ENCODE measurements at regions not wholly inside any gene's neighbourhood (a gene's known extent, or its start where the extent isn't known, plus 50 kb on each side); places are given as distances from the start of the nearest gene placed in this dataset.
"Not testable (repeated sequence)": the region's sequence is repeated elsewhere in the genome, so short reads cannot be mapped to it uniquely, and the experiment has no call there.

GRCh38 chr3:3998140-3998922 lies 199.1 kb downstream of the LRRN1 start:
- no peak overlapping the region for H3K4me3 ChIP-seq (replicated peaks; ENCODE audit: low read depth, low read length)
- DNase-seq (ENCODE audit: extremely low read depth, low read depth), result no peak
- peak; percentile 13 for TF ChIP-seq CTCF (IDR thresholded peaks at IDR 0.05; ENCODE audit: low read depth, low read length, missing control alignments)

- H3K4me3 ChIP-seq (replicated peaks; ENCODE audit: low read depth, low read length); DNase-seq (ENCODE audit: extremely low read depth, low read depth): not testable (repeated sequence)
These were observed 200.1 kb downstream of the LRRN1 start for GRCh38 chr3:3999340-3999739.

- no peak for DNase-seq (ENCODE audit: extremely low read depth, low read depth)
- no peak for TF ChIP-seq CTCF (IDR thresholded peaks at IDR 0.05; ENCODE audit: low read depth, low read length, missing control alignments)
- H3K4me3 ChIP-seq (replicated peaks; ENCODE audit: low read depth, low read length), result no peak overlapping the region
These were observed 202.7 kb downstream of the LRRN1 start for GRCh38 chr3:4001976-4002375.

GRCh38 chr3:4006288-4006687 lies 207.1 kb downstream of the LRRN1 start:
- H3K4me3 ChIP-seq (replicated peaks; ENCODE audit: low read depth, low read length), result no peak overlapping the region
- no peak for DNase-seq (ENCODE audit: extremely low read depth, low read depth)
- no peak for TF ChIP-seq CTCF (IDR thresholded peaks at IDR 0.05; ENCODE audit: low read depth, low read length, missing control alignments)

GRCh38 chr3:4008205-4008604 lies 209.0 kb downstream of the LRRN1 start:
- no peak overlapping the region for H3K4me3 ChIP-seq (replicated peaks; ENCODE audit: low read depth, low read length)
- DNase-seq (ENCODE audit: extremely low read depth, low read depth), result no peak
- TF ChIP-seq CTCF (IDR thresholded peaks at IDR 0.05; ENCODE audit: low read depth, low read length, missing control alignments), result no peak

GRCh38 chr3:4011166-4011565 lies 211.9 kb downstream of the LRRN1 start:
- no peak for DNase-seq (ENCODE audit: extremely low read depth, low read depth)
- H3K4me3 ChIP-seq (replicated peaks; ENCODE audit: low read depth, low read length), result no peak overlapping the region
- no peak for TF ChIP-seq CTCF (IDR thresholded peaks at IDR 0.05; ENCODE audit: low read depth, low read length, missing control alignments)

- H3K4me3 ChIP-seq (replicated peaks; ENCODE audit: low read depth, low read length), result no peak overlapping the region
- no peak for DNase-seq (ENCODE audit: extremely low read depth, low read depth)
- TF ChIP-seq CTCF (IDR thresholded peaks at IDR 0.05; ENCODE audit: low read depth, low read length, missing control alignments), result no peak
These were observed 216.2 kb downstream of the LRRN1 start for GRCh38 chr3:4015426-4015825.
